Gastroesophageal sphincter (tissue), 3 donors: ENCODE measurements at regions not wholly inside any gene's neighbourhood (a gene's known extent, or its start where the extent isn't known, plus 50 kb on each side); places are given as distances from the start of the nearest gene placed in this dataset.

Experiments
- CTCF ChIP-seq, 4 experiments: fragments of 200-600 bp in 2 of 4; fragments of 450-650 bp in 2 of 4; sonication (generic) in 1 of 4; IDR thresholded peaks; one replicate each; pipeline ENCODE4 v1.5.1; 2017 to 2019; ENCODE audit warnings: antibody characterized with exemption in 4 of 4, mild to moderate bottlenecking in 2 of 4, moderate library complexity in 2 of 4
- POLR2AphosphoS5 ChIP-seq: sonication (generic); formaldehyde crosslinking; IDR thresholded peaks from one replicate; pipeline ENCODE4 v1.6.1; 2017; ENCODE audit warnings: antibody characterized with exemption

- TF ChIP-seq CTCF (IDR thresholded peaks at IDR 0.05) (no peak), POLR2AphosphoS5 (no peak)
Observed at GRCh38 chr6:22129751-22130150, 167.1 kb downstream of the PRL start.
